Osteocyte (in vitro differentiated cells): ENCODE measurements at regions not wholly inside any gene's neighbourhood (a gene's known extent, or its start where the extent isn't known, plus 50 kb on each side); places are given as distances from the start of the nearest gene placed in this dataset.

Experiments
- DNase-seq: peaks from one replicate; pipeline ENCODE4 v3.0.0; 2021; ENCODE audit warnings: mixed read lengths; ENCODE audit not compliant: unreplicated experiment; ENCODE audit errors: extremely low spot score
- H3K27ac Mint-ChIP-seq: one replicate; pipeline ENCODE4 v1.8.0; 2021; ENCODE audit warnings: mild to moderate bottlenecking, mixed read lengths; ENCODE audit not compliant: unreplicated experiment
- H3K27me3 Mint-ChIP-seq: one replicate; pipeline ENCODE4 v1.8.0; 2021; ENCODE audit warnings: mixed read lengths; ENCODE audit not compliant: unreplicated experiment
- H3K36me3 Mint-ChIP-seq: one replicate; pipeline ENCODE4 v1.8.0; 2021; ENCODE audit warnings: mixed read lengths; ENCODE audit not compliant: unreplicated experiment
- H3K4me1 Mint-ChIP-seq: one replicate; pipeline ENCODE4 v1.8.0; 2021; ENCODE audit warnings: mixed read lengths; ENCODE audit not compliant: unreplicated experiment
- H3K4me3 Mint-ChIP-seq: one replicate; pipeline ENCODE4 v1.8.0; 2021; ENCODE audit warnings: mild to moderate bottlenecking, moderate library complexity, mixed read lengths; ENCODE audit not compliant: unreplicated experiment
- H3K9me3 Mint-ChIP-seq: one replicate; pipeline ENCODE4 v1.8.0; 2021; ENCODE audit warnings: mixed read lengths; ENCODE audit not compliant: unreplicated experiment
- CTCF ChIP-seq: fragments of 200-600 bp; sonication (generic); IDR thresholded peaks from 2 replicates; pipeline ENCODE4 v1.5.0; 2021; ENCODE audit warnings: antibody characterized with exemption, mild to moderate bottlenecking, moderate library complexity

GRCh38 chr22:23008896-23009295, 61.4 kb upstream of the GNAZ start:
- no peak overlapping the region for H3K4me3 Mint-ChIP-seq
- no peaks in the 10 kb centered on the region for H3K4me1 Mint-ChIP-seq
- no peaks in the 10 kb centered on the region for H3K9me3 Mint-ChIP-seq
- TF ChIP-seq CTCF, result no peak
- peaks cover 22% of the 10 kb centered on the region for H3K27me3 Mint-ChIP-seq
- no peak for DNase-seq
- no peaks in the 10 kb centered on the region for H3K36me3 Mint-ChIP-seq
- no peak overlapping the region for H3K27ac Mint-ChIP-seq
